Natural killer cell (primary cell): ENCODE measurements at regions not wholly inside any gene's neighbourhood (a gene's known extent, or its start where the extent isn't known, plus 50 kb on each side); places are given as distances from the start of the nearest gene placed in this dataset.

Source experiments
- ATAC-seq, 3 donors: fragments of 150-1000 bp in 2 of 3; fragments of 200-7000 bp in 1 of 3; cut with Tn5 transposase; 1 replicate in 1 of 3; 2 replicates in 2 of 3; pipeline ENCODE4 v1.10.0; 2021; ENCODE audit warnings: mild to moderate bottlenecking in 2 of 3, moderate library complexity in 2 of 3
- DNase-seq, 2 donors: peaks; one replicate each; pipeline versions ENCODE4 v3.0.0 to v3.0.0-alpha.2; 2013 to 2021; ENCODE audit warnings: mixed read lengths in 1 of 2
- H3K27ac ChIP-seq: one replicate; pipeline ENCODE4 v1.5.1; 2013; ENCODE audit warnings: mild to moderate bottlenecking, low read length
- H3K27me3 ChIP-seq: one replicate; pipeline ENCODE4 v1.6.1; 2013; ENCODE audit warnings: low read length; ENCODE audit not compliant: control insufficient read depth, insufficient read depth
- H3K36me3 ChIP-seq: one replicate; pipeline ENCODE4 v1.6.1; 2013; ENCODE audit warnings: low read length; ENCODE audit not compliant: control insufficient read depth, insufficient read depth
- H3K4me1 ChIP-seq: one replicate; pipeline ENCODE4 v1.6.1; 2013; ENCODE audit warnings: low read length; ENCODE audit not compliant: control insufficient read depth, insufficient read depth
- H3K4me3 ChIP-seq: one replicate; pipeline ENCODE4 v1.5.1; 2013; ENCODE audit warnings: low read length
- H3K9me3 ChIP-seq: one replicate; pipeline ENCODE4 v1.6.1; 2013; ENCODE audit warnings: low read length; ENCODE audit not compliant: control insufficient read depth, insufficient read depth
- H3K27ac Mint-ChIP-seq, 2 donors: one replicate each; pipeline ENCODE4 v1.8.0; 2022; ENCODE audit warnings: mild to moderate bottlenecking in 2 of 2, mixed read lengths in 2 of 2, moderate library complexity in 1 of 2
- H3K27me3 Mint-ChIP-seq, 2 donors: one replicate each; pipeline ENCODE4 v1.8.0; 2022; ENCODE audit warnings: low read depth in 2 of 2, mixed read lengths in 2 of 2
- H3K36me3 Mint-ChIP-seq: one replicate; pipeline ENCODE4 v1.8.0; 2022; ENCODE audit warnings: mixed read lengths
- H3K4me1 Mint-ChIP-seq, 2 donors: one replicate each; pipeline ENCODE4 v1.8.0; 2022; ENCODE audit warnings: mixed read lengths in 2 of 2
- H3K4me3 Mint-ChIP-seq: one replicate; pipeline ENCODE4 v1.8.0; 2022; ENCODE audit warnings: mild to moderate bottlenecking, moderate library complexity, mixed read lengths
- H3K9me3 Mint-ChIP-seq, 2 donors: one replicate each; pipeline ENCODE4 v1.8.0; 2022; ENCODE audit warnings: mixed read lengths in 2 of 2
- WGBS: methylation state at CpG from one replicate; pipeline ENCODE4 v1.1.7; 2013; ENCODE audit warnings: missing lambda C conversion rate; ENCODE audit not compliant: insufficient coverage; 5-methylcytosine and 5-hydroxymethylcytosine counted together
- intact Hi-C: fragments of 100-400 bp; cut with micrococcal nuclease; formaldehyde crosslinking; loops from one replicate; pipeline ENCODE4 v1.14.2; 2022
- TF ChIP-seq, protein P1 (sequence below): fragments of 200-600 bp; IDR thresholded peaks from one replicate; pipeline ENCODE4 v1.8.0; 2022; ENCODE audit warnings: antibody characterized with exemption

DNA sequence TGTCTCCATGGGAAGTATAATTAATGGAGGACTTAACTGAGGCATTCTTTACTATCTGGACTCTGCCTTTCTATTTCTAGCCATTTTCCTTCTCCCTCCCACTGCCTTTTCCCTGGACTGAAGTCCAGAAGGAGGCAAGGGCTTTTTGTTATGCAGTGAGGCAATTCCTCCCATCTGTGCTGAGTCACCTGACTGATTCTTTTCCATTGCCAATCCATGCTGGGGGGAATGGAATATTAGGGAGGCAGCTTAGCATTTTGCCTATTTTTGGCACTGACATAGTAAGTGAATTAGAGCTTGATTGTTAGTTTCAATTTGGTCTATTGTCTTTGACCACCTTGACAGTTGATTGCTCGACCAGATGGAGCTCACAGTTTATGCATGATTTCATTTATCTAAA, 1000.6 kb upstream of the PRMT6 start:
- Mint-ChIP-seq H3K36me3 (no peaks in the 10 kb centered on the region), H3K4me3 (no peak overlapping the region), H3K27me3 (no peaks in the 10 kb centered on the region), H3K27ac (no peak overlapping the region), H3K9me3 (peaks cover 25 to 28% of the 10 kb centered on the region in 2 donors), H3K4me1 (no peaks in the 10 kb centered on the region)
- H3K4me3 ChIP-seq = no peak overlapping the region
- H3K9me3 ChIP-seq = no peaks in the 10 kb centered on the region
- WGBS = 55% methylated on average over 1 of the region's 1 CpG
- TF ChIP-seq, protein P1, sequence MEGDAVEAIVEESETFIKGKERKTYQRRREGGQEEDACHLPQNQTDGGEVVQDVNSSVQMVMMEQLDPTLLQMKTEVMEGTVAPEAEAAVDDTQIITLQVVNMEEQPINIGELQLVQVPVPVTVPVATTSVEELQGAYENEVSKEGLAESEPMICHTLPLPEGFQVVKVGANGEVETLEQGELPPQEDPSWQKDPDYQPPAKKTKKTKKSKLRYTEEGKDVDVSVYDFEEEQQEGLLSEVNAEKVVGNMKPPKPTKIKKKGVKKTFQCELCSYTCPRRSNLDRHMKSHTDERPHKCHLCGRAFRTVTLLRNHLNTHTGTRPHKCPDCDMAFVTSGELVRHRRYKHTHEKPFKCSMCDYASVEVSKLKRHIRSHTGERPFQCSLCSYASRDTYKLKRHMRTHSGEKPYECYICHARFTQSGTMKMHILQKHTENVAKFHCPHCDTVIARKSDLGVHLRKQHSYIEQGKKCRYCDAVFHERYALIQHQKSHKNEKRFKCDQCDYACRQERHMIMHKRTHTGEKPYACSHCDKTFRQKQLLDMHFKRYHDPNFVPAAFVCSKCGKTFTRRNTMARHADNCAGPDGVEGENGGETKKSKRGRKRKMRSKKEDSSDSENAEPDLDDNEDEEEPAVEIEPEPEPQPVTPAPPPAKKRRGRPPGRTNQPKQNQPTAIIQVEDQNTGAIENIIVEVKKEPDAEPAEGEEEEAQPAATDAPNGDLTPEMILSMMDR = no peak
- H3K27ac ChIP-seq = no peak overlapping the region
- no peaks in the 10 kb centered on the region for H3K36me3 ChIP-seq
- intact Hi-C loops = no loop called here
- no peaks in the 10 kb centered on the region for H3K27me3 ChIP-seq
- ATAC-seq (no peak), DNase-seq (no peak)
- no peaks in the 10 kb centered on the region for H3K4me1 ChIP-seq

DNA sequence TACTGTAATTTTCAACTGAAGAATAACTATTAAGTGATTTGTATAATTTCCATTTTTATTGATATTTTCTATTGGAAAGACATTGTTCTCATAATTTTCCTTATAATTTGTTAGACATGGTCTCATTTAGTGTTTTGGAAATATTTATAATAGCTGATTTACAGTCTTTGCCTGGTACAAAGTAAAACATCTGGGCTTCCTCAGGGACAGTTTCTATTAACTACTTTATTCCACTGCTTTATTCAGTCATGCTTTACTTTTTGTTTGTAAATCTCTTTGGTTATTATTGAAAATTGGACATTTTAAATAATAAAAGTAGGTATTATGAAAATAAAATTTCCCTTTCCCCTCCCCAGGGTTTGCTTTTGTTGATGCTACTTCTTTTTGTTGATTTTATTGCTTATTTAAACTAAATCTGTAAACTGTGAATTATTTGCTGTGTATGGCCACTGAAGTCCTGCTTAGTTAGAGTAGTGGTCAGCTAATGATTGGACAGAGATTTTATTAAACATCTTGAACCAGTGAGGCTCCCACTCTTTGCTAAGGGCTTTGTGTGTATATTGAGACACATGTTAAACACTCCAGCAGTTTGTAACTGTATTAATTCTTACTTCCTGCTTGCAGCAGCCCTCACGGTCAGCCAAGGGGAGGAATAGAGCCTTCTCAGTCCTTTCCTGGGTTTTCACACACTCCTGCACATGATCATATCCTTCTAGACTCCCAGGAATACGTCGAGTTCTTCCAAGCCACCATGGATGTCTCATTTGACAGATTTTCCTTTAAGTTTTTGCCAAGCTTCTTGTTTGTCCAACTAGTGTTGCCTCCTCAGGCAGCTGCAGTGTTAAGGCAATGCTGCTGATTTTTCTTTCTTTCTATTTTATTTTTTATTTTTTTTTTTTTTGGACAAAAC, 994.6 kb upstream of the PRMT6 start:
- Histone ChIP-seq H3K4me3 (no peak overlapping the region), H3K9me3 (no peaks in the 10 kb centered on the region), H3K27ac (no peak overlapping the region), H3K27me3 (no peaks in the 10 kb centered on the region), H3K36me3 (no peaks in the 10 kb centered on the region), H3K4me1 (no peaks in the 10 kb centered on the region)
- TF ChIP-seq, protein P1 = no peak
- H3K36me3 Mint-ChIP-seq = no peaks in the 10 kb centered on the region
- no peaks in the 10 kb centered on the region for H3K4me1 Mint-ChIP-seq
- WGBS = 52% methylated on average over 3 of the region's 3 CpGs
- peaks cover 11 to 13% of the 10 kb centered on the region in 2 donors for H3K9me3 Mint-ChIP-seq
- no peaks in the 10 kb centered on the region for H3K27me3 Mint-ChIP-seq
- H3K4me3 Mint-ChIP-seq = no peak overlapping the region
- intact Hi-C loops = no loop called here
- DNase-seq (no peak), ATAC-seq (no peak)
- H3K27ac Mint-ChIP-seq = no peak overlapping the region

DNA sequence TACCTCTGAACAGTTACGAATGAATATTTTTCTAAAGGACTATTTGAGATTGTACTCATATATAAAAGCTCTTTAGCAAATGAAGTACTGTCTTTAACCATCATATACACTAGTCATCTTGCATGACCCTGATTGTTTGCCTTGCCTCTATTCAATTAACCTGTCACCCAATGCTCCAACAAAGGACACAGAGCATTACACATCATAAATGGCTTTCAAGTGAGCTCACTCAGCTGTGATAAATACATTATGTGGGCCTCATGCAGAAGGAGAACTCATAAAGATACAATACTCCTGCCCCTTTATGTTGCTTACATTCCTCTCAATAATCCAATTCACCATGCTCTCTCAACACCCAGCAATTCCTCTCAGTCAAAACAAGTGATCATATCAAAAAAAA, 993.0 kb upstream of the PRMT6 start:
- no peaks in the 10 kb centered on the region for H3K4me1 ChIP-seq
- no peak overlapping the region for H3K4me3 ChIP-seq
- no peaks in the 10 kb centered on the region for H3K27me3 Mint-ChIP-seq
- no peak overlapping the region for H3K27ac Mint-ChIP-seq
- WGBS = no CpG with 5 or more reads among the region's 1 CpG
- H3K27ac ChIP-seq = no peak overlapping the region
- no peaks in the 10 kb centered on the region for H3K27me3 ChIP-seq
- no peaks in the 10 kb centered on the region for H3K4me1 Mint-ChIP-seq
- no peak for ATAC-seq
- intact Hi-C loops = no loop called here
- TF ChIP-seq, protein P1 = no peak
- H3K36me3 Mint-ChIP-seq = no peaks in the 10 kb centered on the region
- H3K9me3 ChIP-seq = no peaks in the 10 kb centered on the region
- no peak overlapping the region for H3K4me3 Mint-ChIP-seq
- no peak for DNase-seq
- no peaks in the 10 kb centered on the region for H3K36me3 ChIP-seq
- peaks cover 11% of the 10 kb centered on the region in 2 donors for H3K9me3 Mint-ChIP-seq
